HCT116 (cell line): ENCODE measurements at regions not wholly inside any gene's neighbourhood (a gene's known extent, or its start where the extent isn't known, plus 50 kb on each side); places are given as distances from the start of the nearest gene placed in this dataset.

ENCODE experiments used
- ATAC-seq: fragments of 200-7000 bp; cut with Tn5 transposase; 2 replicates; pipeline ENCODE4 v1.9.1; 2020; ENCODE audit warnings: mild to moderate bottlenecking, moderate library complexity
- BruUV-seq: library from RNA; stranded (reverse); fragments of 400-500 nt; replicated peaks from 2 replicates; lab custom pipeline; 2021; lab: Mats Ljungman, UMichigan
- CTCF ChIA-PET: fragments of 300-600 bp; sonication (Branson Sonifier 250); formaldehyde crosslinking; loops from one replicate; lab custom pipeline; 2021; ENCODE audit warnings: antibody characterized with exemption; lab: Charles Lee
- POLR2A ChIA-PET: fragments of 300-600, 350-600 bp; sonication (Branson Sonifier 250); formaldehyde crosslinking; loops from one replicate; lab custom pipeline; 2021; ENCODE audit warnings: antibody characterized with exemption; lab: Charles Lee
- RAD21 ChIA-PET, 2 experiments: fragments of 300-600 bp; sonication (Branson Sonifier 250); formaldehyde crosslinking; loops; one replicate each; lab custom pipeline; 2023; ENCODE audit warnings: low total read pairs in 2 of 2; ENCODE audit not compliant: uncharacterized antibody in 2 of 2, unreplicated experiment in 2 of 2, low non-redundant PET in 1 of 2; lab: Charles Lee
- DNase-seq: peaks from one replicate; pipeline ENCODE4 v3.0.0-alpha.2; 2010; ENCODE audit warnings: low read depth, low spot score
- H2AFZ ChIP-seq: fragments of 200-600 bp; shearing (Covaris generic), sonication (generic); 2 replicates; pipeline ENCODE4 v1.6.1; 2017; ENCODE audit warnings: low read depth, mixed run types, mixed read lengths, antibody characterized with exemption, low read length; ENCODE audit not compliant: poor library complexity, severe bottlenecking
- H3K27ac ChIP-seq: 2 replicates; pipeline ENCODE4 v1.5.1; 2012; ENCODE audit warnings: low read depth, low read length
- H3K27me3 ChIP-seq: fragments of 200-600 bp; sonication (generic); 2 replicates; pipeline ENCODE4 v1.6.1; 2016; ENCODE audit warnings: mixed run types, low read length, mixed read lengths; ENCODE audit not compliant: insufficient read depth
- H3K36me3 ChIP-seq, 2 experiments: fragments of 200-500 bp in 1 of 2; fragments of 200-600 bp in 1 of 2; sonication (Bioruptor generic) in 1 of 2; sonication (generic) in 1 of 2; 2 replicates each; pipeline versions ENCODE4 v1.5.1 to v1.6.1; 2014 to 2016; ENCODE audit warnings: low read length in 2 of 2, inconsistent platforms in 1 of 2, mixed read lengths in 1 of 2, mixed run types in 1 of 2; ENCODE audit not compliant: insufficient read depth in 2 of 2, control insufficient read depth in 1 of 2
- H3K4me1 ChIP-seq, 2 experiments: fragments of 200-600 bp in 1 of 2; sonication (generic) in 1 of 2; 2 replicates each; pipeline versions ENCODE4 v1.5.1 to v1.6.1; 2012 to 2017; ENCODE audit warnings: low read length in 2 of 2, inconsistent platforms in 1 of 2, mild to moderate bottlenecking in 1 of 2, mixed read lengths in 1 of 2, mixed run types in 1 of 2, moderate library complexity in 1 of 2; ENCODE audit not compliant: insufficient read depth in 2 of 2, control insufficient read depth in 1 of 2
- H3K4me2 ChIP-seq: fragments of 200-600 bp; sonication (generic); 2 replicates; pipeline ENCODE4 v1.6.1; 2017; ENCODE audit warnings: mixed run types, low read length, mixed read lengths
- H3K4me3 ChIP-seq, 2 experiments: fragments of 200-600 bp in 1 of 2; sonication (generic) in 1 of 2; replicated peaks in 1 of 2; 2 replicates each; pipeline ENCODE4 v1.5.1; 2011 to 2016; ENCODE audit warnings: low read length in 2 of 2, control low read depth in 1 of 2, low read depth in 1 of 2, mild to moderate bottlenecking in 1 of 2, mixed read lengths in 1 of 2, mixed run types in 1 of 2
- H3K79me2 ChIP-seq: fragments of 200-600 bp; sonication (generic); 2 replicates; pipeline ENCODE4 v1.6.1; 2017; ENCODE audit warnings: mild to moderate bottlenecking, mixed run types, low read length, moderate library complexity, mixed read lengths; ENCODE audit not compliant: insufficient read depth
- H3K9ac ChIP-seq: fragments of 200-600 bp; sonication (generic); 2 replicates; pipeline ENCODE4 v1.6.1; 2016; ENCODE audit warnings: low read length, mixed read lengths
- H3K9me2 ChIP-seq: fragments of 200-600 bp; sonication (generic), shearing (Covaris generic); 2 replicates; pipeline ENCODE4 v1.6.1; 2017; ENCODE audit warnings: mixed run types, mild to moderate bottlenecking, moderate library complexity; ENCODE audit not compliant: insufficient read depth
- H3K9me3 ChIP-seq, 2 experiments: fragments of 200-500 bp in 1 of 2; fragments of 200-600 bp in 1 of 2; sonication (Bioruptor generic) in 1 of 2; sonication (generic) in 1 of 2; 2 replicates each; pipeline ENCODE4 v1.6.1; 2014 to 2017; ENCODE audit warnings: low read length in 2 of 2, mixed read lengths in 2 of 2, inconsistent platforms in 1 of 2, low read depth in 1 of 2, mild to moderate bottlenecking in 1 of 2, mixed run types in 1 of 2, moderate library complexity in 1 of 2; ENCODE audit not compliant: control insufficient read depth in 1 of 2, insufficient read depth in 1 of 2
- H4K20me1 ChIP-seq: fragments of 200-600 bp; sonication (generic), shearing (Covaris generic); 2 replicates; pipeline ENCODE4 v1.6.1; 2017; ENCODE audit warnings: mixed run types, mild to moderate bottlenecking, moderate library complexity; ENCODE audit not compliant: insufficient read depth
- CBX3 ChIP-seq: IDR thresholded peaks from 2 replicates; pipeline ENCODE4 v1.6.1; 2012; ENCODE audit warnings: low read depth
- CTCF ChIP-seq, 3 experiments: fragments of 200-600 bp in 1 of 3; sonication (generic) in 1 of 3; IDR thresholded peaks in 2 of 3; conservative IDR thresholded peaks in 1 of 3; 2 replicates each; pipeline ENCODE4 v1.5.1; 2012 to 2017; ENCODE audit warnings: low read depth in 2 of 3, low read length in 2 of 3, antibody characterized with exemption in 1 of 3, borderline replicate concordance in 1 of 3, control low read depth in 1 of 3, mild to moderate bottlenecking in 1 of 3, mixed read lengths in 1 of 3, mixed run types in 1 of 3, moderate library complexity in 1 of 3; ENCODE audit not compliant: insufficient read depth in 1 of 3
- EGR1 ChIP-seq: IDR thresholded peaks from 2 replicates; pipeline ENCODE4 v1.6.1; 2012; ENCODE audit warnings: low read depth
- EZH2 ChIP-seq: fragments of 200-600 bp; sonication (generic); IDR thresholded peaks from 2 replicates; pipeline ENCODE4 v1.6.1; 2017; ENCODE audit warnings: antibody characterized with exemption, mixed run types
- EZH2phosphoT487 ChIP-seq: fragments of 200-600 bp; IDR thresholded peaks from 2 replicates; pipeline ENCODE4 v1.6.1; 2018; ENCODE audit warnings: antibody characterized with exemption, borderline replicate concordance
- FOSL1 ChIP-seq: IDR thresholded peaks from 2 replicates; pipeline ENCODE4 v1.6.1; 2012; ENCODE audit warnings: low read depth
- JUND ChIP-seq: IDR thresholded peaks from 2 replicates; pipeline ENCODE4 v1.6.1; 2012
- MAX ChIP-seq: IDR thresholded peaks from 2 replicates; pipeline ENCODE4 v1.6.1; 2012
- RAD21 ChIP-seq: IDR thresholded peaks from 2 replicates; pipeline ENCODE4 v1.6.1; 2012; ENCODE audit warnings: low read depth, mild to moderate bottlenecking
- REST ChIP-seq: IDR thresholded peaks from 2 replicates; pipeline ENCODE4 v1.6.1; 2012; ENCODE audit warnings: low read depth
- YY1 ChIP-seq: IDR thresholded peaks from 2 replicates; pipeline ENCODE4 v1.6.1; 2011; ENCODE audit warnings: low read length, low read depth, moderate library complexity, mild to moderate bottlenecking; ENCODE audit not compliant: insufficient replicate concordance; ENCODE audit errors: extremely low read depth
- ZFX ChIP-seq: fragments of 450-650 bp; IDR thresholded peaks from 2 replicates; pipeline ENCODE4 v1.6.1; 2017
- intact Hi-C: fragments of 100-400 bp; cut with micrococcal nuclease; formaldehyde crosslinking; loops from 2 replicates; pipeline ENCODE4 v1.10.0; 2022

GRCh38 chr6:26221186-26221585 lies 134.0 kb downstream of the HFE start (continued):
- TF ChIP-seq RAD21 (no peak), CBX3 (no peak), EGR1 (no peak), EZH2 (no peak), JUND (no peak), CTCF (IDR thresholded peaks at IDR 0.05 in 2 of 3, conservative IDR thresholded peaks at IDR 0.05 in 1 of 3; ENCODE audit: borderline replicate concordance in 1 of 3, insufficient read depth in 1 of 3, low read depth in 2 of 3, low read length in 2 of 3) (no peak), REST (no peak)

- peak overlapping the region in 1 of 2 experiments; percentile 71; a peak in 1 of 4 replicates for H3K4me3 ChIP-seq
- peaks cover 3 to 9% of the 10 kb centered on the region in 2 experiments; a peak in 2 of 4 replicates for H3K36me3 ChIP-seq
- peak overlapping the region; percentile 87 for H2AFZ ChIP-seq
- RAD21 ChIA-PET: no interaction called here
- peak overlapping the region; percentile 78 for H3K4me2 ChIP-seq
- intact Hi-C loops: no loop called here
- ATAC-seq (no peak), DNase-seq (no peak)
- H3K9me2 ChIP-seq: no peaks in the 10 kb centered on the region
- no peaks in the 10 kb centered on the region for H3K27me3 ChIP-seq
- CTCF ChIA-PET: interaction anchor here (0.6 to 0.9 kb wide), 3 partner anchors 116 to 905 kb away, joined by 3 read pairs; no protein-coding TSS in a partner anchor
- BruUV-seq: no TSS peak
- H4K20me1 ChIP-seq: no peaks in the 10 kb centered on the region
- POLR2A ChIA-PET: interaction anchor here (0.9 to 3.7 kb wide), 7 partner anchors 24 to 925 kb away, joined by 3 to 25 read pairs (median 3); a partner anchor contains a TSS
- H3K9me3 ChIP-seq: no peaks in the 10 kb centered on the region
- peak overlapping the region; percentile 90; the same call in 1 of the 2 replicates for H3K27ac ChIP-seq
- TF ChIP-seq ZFX: no peak
- TF ChIP-seq FOSL1: no peak
- TF ChIP-seq EZH2: no peak
- no peak for TF ChIP-seq EZH2phosphoT487
- no peak for TF ChIP-seq MAX
- no peak for TF ChIP-seq YY1
- H3K79me2 ChIP-seq: no peaks in the 10 kb centered on the region
- peaks cover 11 to 29% of the 10 kb centered on the region in 2 experiments; a peak in 3 of 4 replicates for H3K4me1 ChIP-seq
- H3K9ac ChIP-seq: 0 out of 2 replicates have a peak overlapping the region, but pooled peaks have one; percentile 18
Measured at GRCh38 chr6:26222571-26222970, 135.3 kb downstream of the HFE start.
